Mesendoderm (in vitro differentiated cells): ENCODE measurements at regions not wholly inside any gene's neighbourhood (a gene's known extent, or its start where the extent isn't known, plus 50 kb on each side); places are given as distances from the start of the nearest gene placed in this dataset.

Source experiments
- DNase-seq: peaks from one replicate; pipeline ENCODE4 v3.0.0; 2013
- H2AK5ac ChIP-seq: 2 replicates; pipeline ENCODE4 v1.6.1; 2013; ENCODE audit warnings: low read length, inconsistent platforms
- H2BK120ac ChIP-seq: 2 replicates; pipeline ENCODE4 v1.6.1; 2013; ENCODE audit warnings: low read depth, mild to moderate bottlenecking, low read length, moderate library complexity, mixed read lengths
- H2BK15ac ChIP-seq: replicated peaks from 2 replicates; pipeline ENCODE4 v1.6.1; 2013; ENCODE audit warnings: low read depth, mild to moderate bottlenecking, moderate library complexity
- H2BK5ac ChIP-seq: 2 replicates; pipeline ENCODE4 v1.6.1; 2013; ENCODE audit warnings: low read length, inconsistent platforms
- H3K18ac ChIP-seq: 2 replicates; pipeline ENCODE4 v1.6.1; 2013; ENCODE audit warnings: mild to moderate bottlenecking, low read length, mixed read lengths
- H3K23ac ChIP-seq: one replicate; pipeline ENCODE4 v1.6.1; 2013; ENCODE audit warnings: low read length
- H3K27ac ChIP-seq: 2 replicates; pipeline ENCODE4 v1.5.1; 2013; ENCODE audit warnings: low read depth, mild to moderate bottlenecking, inconsistent platforms, low read length, moderate library complexity
- H3K27me3 ChIP-seq: 2 replicates; pipeline ENCODE4 v1.6.1; 2013; ENCODE audit warnings: low read length, control low read depth, mild to moderate bottlenecking, inconsistent platforms; ENCODE audit not compliant: insufficient read depth, poor library complexity
- H3K36me3 ChIP-seq: 2 replicates; pipeline ENCODE4 v1.6.1; 2013; ENCODE audit warnings: low read length, inconsistent platforms; ENCODE audit not compliant: control insufficient read depth, insufficient read depth
- H3K4ac ChIP-seq: one replicate; pipeline ENCODE4 v1.6.1; 2013; ENCODE audit warnings: low read depth, mild to moderate bottlenecking, low read length, moderate library complexity
- H3K4me1 ChIP-seq: 2 replicates; pipeline ENCODE4 v1.6.1; 2013; ENCODE audit warnings: low read depth, low read length, inconsistent platforms; ENCODE audit not compliant: control insufficient read depth
- H3K4me2 ChIP-seq: 2 replicates; pipeline ENCODE4 v1.6.1; 2013; ENCODE audit warnings: low read length
- H3K4me3 ChIP-seq: 2 replicates; pipeline ENCODE4 v1.5.1; 2013; ENCODE audit warnings: mild to moderate bottlenecking, low read length
- H3K56ac ChIP-seq: one replicate; pipeline ENCODE4 v1.6.1; 2013; ENCODE audit warnings: low read length
- H3K79me1 ChIP-seq: 2 replicates; pipeline ENCODE4 v1.6.1; 2013; ENCODE audit warnings: low read length, inconsistent platforms
- H3K79me2 ChIP-seq: 2 replicates; pipeline ENCODE4 v1.6.1; 2013; ENCODE audit warnings: mild to moderate bottlenecking, low read length; ENCODE audit not compliant: control insufficient read depth, insufficient read depth
- H3K9ac ChIP-seq: 2 replicates; pipeline ENCODE4 v1.6.1; 2013; ENCODE audit warnings: low read length, inconsistent platforms
- H4K5ac ChIP-seq: one replicate; pipeline ENCODE4 v1.6.1; 2013; ENCODE audit warnings: low read length
- H4K8ac ChIP-seq: one replicate; pipeline ENCODE4 v1.6.1; 2013; ENCODE audit warnings: low read depth, mild to moderate bottlenecking, control low read depth, low read length, moderate library complexity
- WGBS: extraction: QIAGEN DNeasy Blood & Tissue Kit; methylation state at CpG from one replicate; pipeline ENCODE4 v1.1.7; 2013; ENCODE audit warnings: low lambda C conversion rate, missing lambda C conversion rate; ENCODE audit not compliant: insufficient coverage; ENCODE audit errors: extremely low coverage; 5-methylcytosine and 5-hydroxymethylcytosine counted together

DNA sequence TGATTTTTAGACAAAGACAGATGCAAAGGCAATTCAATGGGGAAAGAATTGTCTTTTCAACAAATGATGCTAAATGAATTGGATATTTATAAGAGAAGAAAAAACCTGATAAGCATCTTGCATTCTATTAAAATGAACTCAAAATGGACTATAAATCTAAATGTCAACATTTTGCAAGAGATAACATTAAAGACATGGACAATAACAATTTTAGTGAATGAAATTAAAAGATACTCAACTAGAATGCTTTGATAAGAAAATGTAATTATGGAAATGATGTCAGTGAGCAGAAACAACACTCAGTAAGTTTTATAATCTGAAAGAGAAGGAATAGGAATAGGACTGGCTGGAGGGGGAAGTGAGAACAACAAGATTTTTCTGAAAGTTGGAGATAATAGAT, 421.7 kb downstream of the C6orf118 start:
- Histone ChIP-seq H2BK15ac (no peak overlapping the region), H3K79me2 (no peaks in the 10 kb centered on the region)

DNA sequence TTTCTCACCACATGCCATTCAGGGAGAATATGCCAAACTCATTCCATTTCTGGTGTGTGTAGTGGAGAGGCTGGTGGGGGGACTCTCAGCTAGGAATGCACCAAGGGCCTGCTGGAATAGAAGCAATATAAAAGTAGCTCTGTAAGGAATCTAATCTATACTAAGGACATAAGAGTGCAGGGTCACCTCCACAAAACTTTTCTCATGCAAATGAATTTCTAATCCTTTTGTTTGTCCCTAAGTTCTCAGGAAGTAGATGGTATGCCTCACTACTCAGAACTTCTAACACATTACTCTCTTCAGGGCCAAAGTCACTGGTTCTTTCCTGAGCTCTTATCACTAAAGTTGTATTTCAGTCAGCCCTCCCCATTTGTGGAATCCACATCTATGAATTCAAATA, 427.2 kb downstream of the C6orf118 start:
- Histone ChIP-seq H2BK120ac (no peak overlapping the region), H3K27me3 (no peaks in the 10 kb centered on the region), H3K36me3 (no peaks in the 10 kb centered on the region), H2BK5ac (no peak overlapping the region), H4K5ac (no peak overlapping the region), H3K4me1 (no peaks in the 10 kb centered on the region), H3K4me2 (no peak overlapping the region), H2BK15ac (no peak overlapping the region), H3K9ac (no peak overlapping the region), H3K79me1 (no peaks in the 10 kb centered on the region), H4K8ac (no peak overlapping the region), H3K23ac (no peak overlapping the region), H3K56ac (no peak overlapping the region), H3K27ac (no peak overlapping the region), H3K79me2 (no peaks in the 10 kb centered on the region), H3K18ac (no peak overlapping the region), H3K4me3 (no peak overlapping the region), H2AK5ac (no peak overlapping the region), H3K4ac (no peak overlapping the region)
- DNase-seq: peak; percentile 39

More for the DNA sequence above, 421.7 kb downstream of the C6orf118 start:
- Histone ChIP-seq H3K79me1 (no peaks in the 10 kb centered on the region), H3K9ac (no peak overlapping the region), H4K5ac (no peak overlapping the region), H3K27ac (no peak overlapping the region), H2BK5ac (no peak overlapping the region), H3K4me3 (no peak overlapping the region), H3K18ac (no peak overlapping the region), H2AK5ac (no peak overlapping the region), H3K27me3 (no peaks in the 10 kb centered on the region), H3K23ac (no peak overlapping the region), H3K36me3 (no peaks in the 10 kb centered on the region), H3K56ac (no peak overlapping the region), H3K4me2 (no peak overlapping the region), H4K8ac (no peak overlapping the region), H2BK120ac (no peak overlapping the region), H3K4me1 (no peaks in the 10 kb centered on the region), H3K4ac (no peak overlapping the region)
- no peak for DNase-seq

DNA sequence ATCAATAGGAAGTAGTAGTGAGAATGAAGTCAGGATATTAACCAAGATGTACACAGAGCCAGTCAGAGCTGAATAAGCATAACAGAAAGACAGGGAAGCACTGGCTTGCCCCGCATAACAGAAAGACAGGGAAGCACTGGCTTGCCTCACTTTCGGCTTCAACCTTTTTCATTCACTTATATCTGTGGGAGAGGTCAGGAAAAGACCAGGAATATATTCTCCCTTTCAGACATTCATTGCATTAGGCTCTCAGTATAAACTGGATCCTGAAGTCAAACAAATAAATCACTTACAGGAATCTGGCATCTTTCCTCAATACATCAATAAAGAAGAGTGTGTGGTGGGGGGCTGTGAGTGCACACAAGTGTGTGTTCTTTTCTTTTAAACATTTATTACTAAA, 437.6 kb downstream of the C6orf118 start:
- Histone ChIP-seq H4K8ac (no peak overlapping the region), H3K9ac (no peak overlapping the region), H3K4me3 (no peak overlapping the region), H2BK15ac (no peak overlapping the region), H3K36me3 (no peaks in the 10 kb centered on the region), H3K79me2 (no peaks in the 10 kb centered on the region), H3K27ac (no peak overlapping the region), H3K23ac (no peak overlapping the region), H3K56ac (no peak overlapping the region), H3K4me2 (no peak overlapping the region), H3K4ac (no peak overlapping the region), H3K18ac (no peak overlapping the region), H3K4me1 (no peaks in the 10 kb centered on the region), H3K79me1 (no peaks in the 10 kb centered on the region), H2AK5ac (no peak overlapping the region), H3K27me3 (no peaks in the 10 kb centered on the region), H2BK120ac (no peak overlapping the region), H4K5ac (no peak overlapping the region), H2BK5ac (no peak overlapping the region)
- no CpG with 5 or more reads among the region's 2 CpGs for WGBS
- DNase-seq: no peak

DNA sequence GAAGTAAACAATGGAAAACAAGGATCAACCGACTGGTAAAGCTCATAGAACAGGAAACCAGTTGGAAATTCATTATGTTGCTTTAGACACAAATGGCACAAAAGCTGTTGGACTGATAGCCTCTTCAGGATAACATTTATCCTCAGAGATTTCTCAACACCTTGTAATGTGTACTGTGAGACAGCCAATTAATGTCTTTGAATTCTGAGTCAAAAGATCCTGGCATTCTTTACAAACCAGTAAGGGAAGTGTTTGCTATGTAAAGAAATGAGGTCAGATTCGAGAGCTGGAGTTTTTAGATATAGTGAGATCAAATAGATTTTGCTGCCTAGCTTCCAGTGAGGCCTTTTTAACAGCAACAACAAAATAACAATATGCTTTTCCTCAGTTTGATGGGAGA, 439.2 kb downstream of the C6orf118 start:
- no CpG with 5 or more reads among the region's 2 CpGs for WGBS
- Histone ChIP-seq H2BK5ac (no peak overlapping the region), H3K36me3 (no peaks in the 10 kb centered on the region), H3K23ac (no peak overlapping the region), H4K8ac (no peak overlapping the region), H2BK15ac (no peak overlapping the region), H3K56ac (no peak overlapping the region), H3K18ac (no peak overlapping the region), H3K79me1 (no peaks in the 10 kb centered on the region), H3K4me1 (no peaks in the 10 kb centered on the region), H3K4me3 (no peak overlapping the region), H3K79me2 (no peaks in the 10 kb centered on the region), H2AK5ac (no peak overlapping the region), H3K9ac (no peak overlapping the region), H3K27me3 (no peaks in the 10 kb centered on the region), H3K4ac (no peak overlapping the region), H3K4me2 (no peak overlapping the region), H2BK120ac (no peak overlapping the region), H4K5ac (no peak overlapping the region), H3K27ac (no peak overlapping the region)
- DNase-seq: no peak

DNA sequence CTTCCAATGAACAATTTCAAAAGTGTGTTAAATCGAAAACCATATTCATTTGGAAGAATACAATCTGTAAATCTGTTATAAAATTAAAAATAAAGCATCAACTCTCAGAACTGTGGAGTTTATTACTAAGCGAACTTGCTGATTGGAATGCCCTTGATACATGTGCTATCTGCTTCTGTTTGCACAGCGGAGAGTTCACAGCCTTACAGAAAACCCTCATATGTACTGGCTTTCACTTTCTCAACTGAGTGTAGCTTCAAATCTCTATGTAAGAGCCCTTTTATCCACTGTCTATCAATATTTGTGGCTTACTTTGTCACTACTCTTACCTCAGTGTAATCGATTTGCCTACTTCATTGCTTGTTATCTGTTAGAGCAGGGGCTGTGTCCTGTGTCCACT, 447.4 kb downstream of the C6orf118 start:
- no peak overlapping the region for H2AK5ac ChIP-seq
- H4K8ac ChIP-seq: no peak overlapping the region
- no peaks in the 10 kb centered on the region for H3K79me1 ChIP-seq
- H3K23ac ChIP-seq: no peak overlapping the region
- no peaks in the 10 kb centered on the region for H3K4me1 ChIP-seq
- H2BK120ac ChIP-seq: no peak overlapping the region
- no peak overlapping the region for H3K27ac ChIP-seq
- H3K4ac ChIP-seq: no peak overlapping the region
- H3K79me2 ChIP-seq: no peaks in the 10 kb centered on the region
- no peak overlapping the region for H4K5ac ChIP-seq
- DNase-seq: no peak
- H3K56ac ChIP-seq: no peak overlapping the region
- H3K18ac ChIP-seq: no peak overlapping the region
- H2BK15ac ChIP-seq: no peak overlapping the region
- H3K9ac ChIP-seq: no peak overlapping the region
- no peaks in the 10 kb centered on the region for H3K27me3 ChIP-seq
- H3K4me2 ChIP-seq: no peak overlapping the region
- no CpG with 5 or more reads among the region's 4 CpGs for WGBS
- H3K36me3 ChIP-seq: no peaks in the 10 kb centered on the region
- no peak overlapping the region for H2BK5ac ChIP-seq
- no peak overlapping the region for H3K4me3 ChIP-seq

DNA sequence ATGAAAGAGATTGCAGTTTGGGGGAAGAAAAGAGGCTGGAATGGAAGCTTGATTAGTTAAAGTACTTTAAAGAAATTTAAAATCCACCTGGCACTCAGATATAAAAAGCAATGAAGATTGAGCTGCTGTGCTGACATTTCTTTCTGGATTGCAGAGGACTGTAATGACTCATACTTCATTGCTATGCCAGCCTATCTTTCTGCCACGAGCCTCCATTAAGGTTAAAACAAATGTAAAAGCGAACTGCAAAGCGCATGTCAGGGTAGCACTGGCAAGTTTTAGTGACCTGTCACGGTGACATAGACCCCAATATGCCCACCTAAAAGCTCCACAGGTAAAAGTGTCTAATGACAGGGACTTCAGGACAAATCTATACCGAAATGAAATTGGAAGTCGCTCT, 449.6 kb downstream of the C6orf118 start:
- no peak overlapping the region for H4K8ac ChIP-seq
- H3K27me3 ChIP-seq: no peaks in the 10 kb centered on the region
- no peak for DNase-seq
- no peaks in the 10 kb centered on the region for H3K79me1 ChIP-seq
- H3K4me1 ChIP-seq: no peaks in the 10 kb centered on the region
- H2BK15ac ChIP-seq: no peak overlapping the region
- H3K23ac ChIP-seq: no peak overlapping the region
- H2AK5ac ChIP-seq: no peak overlapping the region
- H3K27ac ChIP-seq: no peak overlapping the region
- no peak overlapping the region for H3K4ac ChIP-seq
- no peaks in the 10 kb centered on the region for H3K36me3 ChIP-seq
- H3K4me3 ChIP-seq: no peak overlapping the region
- no peak overlapping the region for H4K5ac ChIP-seq
- no peak overlapping the region for H3K9ac ChIP-seq
- WGBS: no CpG with 5 or more reads among the region's 6 CpGs
- H3K56ac ChIP-seq: no peak overlapping the region
- H3K79me2 ChIP-seq: no peaks in the 10 kb centered on the region
- no peak overlapping the region for H2BK5ac ChIP-seq
- no peak overlapping the region for H3K4me2 ChIP-seq
- H3K18ac ChIP-seq: peak overlapping the region; percentile 84
- H2BK120ac ChIP-seq: no peak overlapping the region
